Caco-2 (cell line): ENCODE measurements at regions not wholly inside any gene's neighbourhood (a gene's known extent, or its start where the extent isn't known, plus 50 kb on each side); places are given as distances from the start of the nearest gene placed in this dataset.

Experiments
- BruUV-seq: library from RNA; stranded (reverse); fragments of 400-500 nt; replicated peaks from 2 replicates; lab custom pipeline; 2021; lab: Mats Ljungman, UMichigan
- CTCF ChIA-PET: fragments of 300-600 bp; sonication (Branson Sonifier 250); formaldehyde crosslinking; loops from one replicate; lab custom pipeline; 2022; ENCODE audit warnings: antibody characterized with exemption; lab: Charles Lee
- POLR2A ChIA-PET: fragments of 300-600 bp; sonication (Branson Sonifier 250); formaldehyde crosslinking; loops from one replicate; lab custom pipeline; 2022; ENCODE audit warnings: antibody characterized with exemption; lab: Charles Lee
- DNase-seq, 2 experiments: peaks; one replicate each; pipeline versions ENCODE4 v3.0.0 to v3.0.0-alpha.2; 2020 to 2022
- H3K27me3 ChIP-seq: replicated peaks from 2 replicates; pipeline ENCODE4 v1.6.0; 2011; ENCODE audit warnings: low read length; ENCODE audit not compliant: control insufficient read depth, insufficient read depth
- H3K36me3 ChIP-seq: 2 replicates; pipeline ENCODE4 v1.5.1; 2011; ENCODE audit warnings: low read length; ENCODE audit not compliant: control insufficient read depth, insufficient read depth
- H3K4me1 ChIP-seq: fragments of 250-450 bp; sonication (Bioruptor Pico); 2 replicates; pipeline ENCODE4 v1.5.1; 2020; ENCODE audit warnings: mild to moderate bottlenecking
- H3K4me3 ChIP-seq: 2 replicates; pipeline ENCODE4 v1.5.1; 2011; ENCODE audit warnings: low read depth, mild to moderate bottlenecking, control low read depth, low read length
- H3K9me3 ChIP-seq: fragments of 250-450 bp; sonication (Bioruptor Pico); 2 replicates; pipeline ENCODE4 v1.5.1; 2020; ENCODE audit warnings: mild to moderate bottlenecking, moderate library complexity
- H3K27ac Mint-ChIP-seq: one replicate; pipeline ENCODE4 v1.8.0; 2022; ENCODE audit warnings: mixed read lengths; ENCODE audit not compliant: unreplicated experiment
- H3K27me3 Mint-ChIP-seq: one replicate; pipeline ENCODE4 v1.8.0; 2022; ENCODE audit warnings: mixed read lengths; ENCODE audit not compliant: insufficient read depth, unreplicated experiment
- H3K36me3 Mint-ChIP-seq: one replicate; pipeline ENCODE4 v1.8.0; 2022; ENCODE audit warnings: mild to moderate bottlenecking, mixed read lengths; ENCODE audit not compliant: insufficient read depth, unreplicated experiment
- H3K4me1 Mint-ChIP-seq: one replicate; pipeline ENCODE4 v1.8.0; 2022; ENCODE audit warnings: low read depth, mixed read lengths; ENCODE audit not compliant: unreplicated experiment
- H3K4me3 Mint-ChIP-seq: one replicate; pipeline ENCODE4 v1.8.0; 2022; ENCODE audit warnings: mild to moderate bottlenecking, moderate library complexity, mixed read lengths; ENCODE audit not compliant: unreplicated experiment
- H3K9me3 Mint-ChIP-seq: one replicate; pipeline ENCODE4 v1.8.0; 2022; ENCODE audit warnings: mixed read lengths; ENCODE audit not compliant: unreplicated experiment
- intact Hi-C: fragments of 100-400 bp; cut with micrococcal nuclease; formaldehyde crosslinking; loops from one replicate; pipeline ENCODE4 v1.10.0; 2022; ENCODE audit not compliant: unreplicated experiment
- TF ChIP-seq, protein P1 (sequence below), 2 experiments: fragments of 200-600 bp in 1 of 2; IDR thresholded peaks; 1 replicate in 1 of 2; 2 replicates in 1 of 2; pipeline versions ENCODE4 v1.5.1 to v1.8.0; 2011 to 2022; ENCODE audit warnings: antibody characterized with exemption in 1 of 2, control low read depth in 1 of 2, inconsistent platforms in 1 of 2, low read depth in 1 of 2, low read length in 1 of 2, mild to moderate bottlenecking in 1 of 2, moderate library complexity in 1 of 2; ENCODE audit not compliant: insufficient read depth in 1 of 2, severe bottlenecking in 1 of 2, unreplicated experiment in 1 of 2

GRCh38 chr3:78426454-78426853 lies 1341.3 kb downstream of the ROBO1 start:
- Histone ChIP-seq H3K4me3 (no peak overlapping the region), H3K4me1 (no peaks in the 10 kb centered on the region), H3K9me3 (no peaks in the 10 kb centered on the region), H3K27me3 (no peaks in the 10 kb centered on the region), H3K36me3 (no peaks in the 10 kb centered on the region)
- Mint-ChIP-seq H3K4me3 (no peak overlapping the region), H3K36me3 (no peaks in the 10 kb centered on the region), H3K27ac (no peak overlapping the region), H3K4me1 (no peaks in the 10 kb centered on the region), H3K27me3 (no peaks in the 10 kb centered on the region), H3K9me3 (no peaks in the 10 kb centered on the region)
- DNase-seq = no peak
- ChIA-PET POLR2A (no interaction called here), CTCF (no interaction called here)
- TF ChIP-seq, protein P1, sequence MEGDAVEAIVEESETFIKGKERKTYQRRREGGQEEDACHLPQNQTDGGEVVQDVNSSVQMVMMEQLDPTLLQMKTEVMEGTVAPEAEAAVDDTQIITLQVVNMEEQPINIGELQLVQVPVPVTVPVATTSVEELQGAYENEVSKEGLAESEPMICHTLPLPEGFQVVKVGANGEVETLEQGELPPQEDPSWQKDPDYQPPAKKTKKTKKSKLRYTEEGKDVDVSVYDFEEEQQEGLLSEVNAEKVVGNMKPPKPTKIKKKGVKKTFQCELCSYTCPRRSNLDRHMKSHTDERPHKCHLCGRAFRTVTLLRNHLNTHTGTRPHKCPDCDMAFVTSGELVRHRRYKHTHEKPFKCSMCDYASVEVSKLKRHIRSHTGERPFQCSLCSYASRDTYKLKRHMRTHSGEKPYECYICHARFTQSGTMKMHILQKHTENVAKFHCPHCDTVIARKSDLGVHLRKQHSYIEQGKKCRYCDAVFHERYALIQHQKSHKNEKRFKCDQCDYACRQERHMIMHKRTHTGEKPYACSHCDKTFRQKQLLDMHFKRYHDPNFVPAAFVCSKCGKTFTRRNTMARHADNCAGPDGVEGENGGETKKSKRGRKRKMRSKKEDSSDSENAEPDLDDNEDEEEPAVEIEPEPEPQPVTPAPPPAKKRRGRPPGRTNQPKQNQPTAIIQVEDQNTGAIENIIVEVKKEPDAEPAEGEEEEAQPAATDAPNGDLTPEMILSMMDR (IDR thresholded peaks at IDR 0.05; ENCODE audit: insufficient read depth in 1 of 2, low read depth in 1 of 2, low read length in 1 of 2, severe bottlenecking in 1 of 2, unreplicated experiment in 1 of 2) = no peak
- intact Hi-C loops = no loop called here
- BruUV-seq = no TSS peak

DNA sequence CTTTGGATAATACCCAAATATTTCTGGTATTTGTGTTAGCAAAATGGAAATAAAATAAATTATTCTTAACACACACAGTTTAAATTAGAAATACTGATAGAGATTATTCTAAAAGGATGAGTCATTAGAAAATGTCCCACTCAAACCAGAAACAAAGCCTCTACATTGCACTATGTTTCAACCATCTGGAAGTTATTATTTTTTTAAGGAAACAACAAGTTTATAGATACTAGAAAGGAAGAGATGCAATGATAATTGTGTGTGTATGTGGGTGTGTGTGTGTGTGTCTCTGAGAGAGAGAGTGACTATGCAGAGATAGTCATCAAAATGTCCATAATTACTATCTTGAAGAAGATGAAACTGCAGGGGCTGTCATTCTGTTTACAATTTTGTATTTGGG lies 1340.5 kb downstream of the ROBO1 start:
- no peak overlapping the region for H3K27ac Mint-ChIP-seq
- H3K9me3 ChIP-seq = no peaks in the 10 kb centered on the region
- no peaks in the 10 kb centered on the region for H3K9me3 Mint-ChIP-seq
- no peaks in the 10 kb centered on the region for H3K27me3 ChIP-seq
- H3K4me3 Mint-ChIP-seq = no peak overlapping the region
- no peaks in the 10 kb centered on the region for H3K36me3 Mint-ChIP-seq
- H3K4me3 ChIP-seq = no peak overlapping the region
- H3K4me1 Mint-ChIP-seq = no peaks in the 10 kb centered on the region
- no peak for DNase-seq
- intact Hi-C loops = no loop called here
- no TSS peak for BruUV-seq
- no peaks in the 10 kb centered on the region for H3K36me3 ChIP-seq
- CTCF ChIA-PET = no interaction called here
- no peaks in the 10 kb centered on the region for H3K4me1 ChIP-seq
- POLR2A ChIA-PET = no interaction called here
- no peaks in the 10 kb centered on the region for H3K27me3 Mint-ChIP-seq
- TF ChIP-seq, protein P1 (IDR thresholded peaks at IDR 0.05; ENCODE audit: insufficient read depth in 1 of 2, low read depth in 1 of 2, low read length in 1 of 2, severe bottlenecking in 1 of 2, unreplicated experiment in 1 of 2) = no peak

DNA sequence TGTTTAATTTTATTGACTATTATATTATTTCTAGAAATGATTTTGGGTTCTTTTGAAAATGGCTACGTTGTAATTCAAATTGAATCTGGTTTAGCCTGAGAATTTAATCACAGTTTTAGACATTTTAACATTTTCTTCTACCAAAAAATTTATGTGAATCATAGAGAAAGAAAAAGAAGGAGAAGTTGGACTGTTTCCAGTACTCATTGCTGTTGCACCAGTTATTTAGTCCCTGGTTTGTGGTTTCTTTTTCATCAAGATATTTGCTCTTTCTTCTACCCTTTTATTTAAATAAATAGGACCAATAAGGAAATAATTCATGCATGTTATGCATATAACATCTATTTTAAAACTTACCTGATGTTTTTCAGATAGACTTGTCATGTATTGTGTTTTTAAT lies 1337.1 kb downstream of the ROBO1 start:
- Histone ChIP-seq H3K27me3 (no peaks in the 10 kb centered on the region), H3K36me3 (no peaks in the 10 kb centered on the region), H3K9me3 (no peaks in the 10 kb centered on the region), H3K4me1 (no peaks in the 10 kb centered on the region), H3K4me3 (no peak overlapping the region)
- Mint-ChIP-seq H3K36me3 (no peaks in the 10 kb centered on the region), H3K27me3 (no peaks in the 10 kb centered on the region), H3K4me3 (no peak overlapping the region), H3K4me1 (no peaks in the 10 kb centered on the region), H3K9me3 (no peaks in the 10 kb centered on the region), H3K27ac (no peak overlapping the region)
- TF ChIP-seq, protein P1 (IDR thresholded peaks at IDR 0.05; ENCODE audit: insufficient read depth in 1 of 2, low read depth in 1 of 2, low read length in 1 of 2, severe bottlenecking in 1 of 2, unreplicated experiment in 1 of 2) = no peak
- ChIA-PET POLR2A (no interaction called here), CTCF (no interaction called here)
- intact Hi-C loops = no loop called here
- BruUV-seq = no TSS peak
- no peak for DNase-seq
